ENCODE measurements at regions not wholly inside any gene's neighbourhood (a gene's known extent, or its start where the extent isn't known, plus 50 kb on each side); places are given as distances from the start of the nearest gene placed in this dataset.
"Not testable (repeated sequence)": the region's sequence is repeated elsewhere in the genome, so short reads cannot be mapped to it uniquely, and the experiment has no call there.

- DNase-seq (ENCODE audit: low read depth) = no peak
Observed at GRCh38 chr12:4156317-4156716, 117.2 kb upstream of the CCND2 start.

- DNase-seq (ENCODE audit: low read depth) = no peak
Observed at GRCh38 chr12:4154672-4155225, 118.8 kb upstream of the CCND2 start.

- peak; percentile 49 for DNase-seq (ENCODE audit: low read depth)
Observed at GRCh38 chr12:4153343-4153892, 120.1 kb upstream of the CCND2 start.

- no peak for DNase-seq (ENCODE audit: low read depth)
Observed at GRCh38 chr12:4152145-4152795, 121.3 kb upstream of the CCND2 start.

- no peak for DNase-seq (ENCODE audit: low read depth)
Observed at GRCh38 chr12:4151362-4152121, 122.0 kb upstream of the CCND2 start.

- not testable (repeated sequence) for DNase-seq (ENCODE audit: low read depth)
Observed at GRCh38 chr12:4150355-4150754, 123.2 kb upstream of the CCND2 start.

- no peak for DNase-seq (ENCODE audit: low read depth)
Observed at GRCh38 chr12:4148418-4149056, 125.0 kb upstream of the CCND2 start.

- no peak for DNase-seq (ENCODE audit: low read depth)
Observed at GRCh38 chr12:4147031-4147481, 126.5 kb upstream of the CCND2 start.

GRCh38 chr12:4145990-4146859 is 127.3 kb upstream of the CCND2 start:
- peak; percentile 45 for DNase-seq (ENCODE audit: low read depth)

- DNase-seq (ENCODE audit: low read depth) = no peak
Observed at GRCh38 chr12:4144676-4145075, 128.9 kb upstream of the CCND2 start.

GRCh38 chr12:4143896-4144295 is 129.7 kb upstream of the CCND2 start:
- no peak for DNase-seq (ENCODE audit: low read depth)

GRCh38 chr12:4141348-4142270 is 132.0 kb upstream of the CCND2 start:
- DNase-seq (ENCODE audit: low read depth) = no peak

GRCh38 chr12:4140581-4141301 is 132.8 kb upstream of the CCND2 start:
- no peak for DNase-seq (ENCODE audit: low read depth)

GRCh38 chr12:4139191-4139590 is 134.4 kb upstream of the CCND2 start:
- no peak for DNase-seq (ENCODE audit: low read depth)

GRCh38 chr12:4138532-4138931 is 135.0 kb upstream of the CCND2 start:
- not testable (repeated sequence) for DNase-seq (ENCODE audit: low read depth)

GRCh38 chr12:4138051-4138450 is 135.5 kb upstream of the CCND2 start:
- no peak for DNase-seq (ENCODE audit: low read depth)

GRCh38 chr12:4137441-4137840 is 136.1 kb upstream of the CCND2 start:
- DNase-seq (ENCODE audit: low read depth) = no peak

- DNase-seq (ENCODE audit: low read depth) = no peak
Observed at GRCh38 chr12:4137015-4137414, 136.5 kb upstream of the CCND2 start.

- DNase-seq (ENCODE audit: low read depth) = peak; percentile 38
Observed at GRCh38 chr12:4135919-4136605, 137.5 kb upstream of the CCND2 start.
